Prostate gland (tissue), 2 donors: ENCODE measurements at regions not wholly inside any gene's neighbourhood (a gene's known extent, or its start where the extent isn't known, plus 50 kb on each side); places are given as distances from the start of the nearest gene placed in this dataset.

Experiments used
- DNase-seq: peaks from one replicate; pipeline ENCODE4 v3.0.0-alpha.2; 2019; ENCODE audit warnings: low spot score
- H3K27ac ChIP-seq, 2 donors: fragments of 200-600 bp; sonication (generic); 2 replicates each; pipeline ENCODE4 v1.5.1; 2017 to 2019
- H3K27me3 ChIP-seq: fragments of 200-600 bp; sonication (generic); replicated peaks from 2 replicates; pipeline ENCODE4 v1.5.1; 2019; ENCODE audit not compliant: insufficient read depth
- H3K36me3 ChIP-seq, 2 donors: fragments of 200-600 bp; sonication (generic); 1 replicate in 1 of 2; 2 replicates in 1 of 2; pipeline versions ENCODE4 v1.5.1 to v1.8.1; 2017 to 2019
- H3K4me1 ChIP-seq: fragments of 200-600 bp; sonication (generic); replicated peaks from 2 replicates; pipeline ENCODE4 v1.5.1; 2019
- H3K4me3 ChIP-seq, 2 donors: fragments of 200-600 bp; sonication (generic); 2 replicates each; pipeline ENCODE4 v1.5.1; 2017 to 2019
- H3K9me3 ChIP-seq: fragments of 200-600 bp; sonication (generic); 2 replicates; pipeline ENCODE4 v1.5.1; 2017
- CTCF ChIP-seq, 4 experiments: fragments of 200-600 bp in 2 of 4; fragments of 450-650 bp in 2 of 4; sonication (generic) in 2 of 4; IDR thresholded peaks; 1 replicate in 3 of 4; 2 replicates in 1 of 4; pipeline ENCODE4 v1.5.1; 2016 to 2019; ENCODE audit warnings: antibody characterized with exemption in 4 of 4, mild to moderate bottlenecking in 2 of 4, moderate library complexity in 2 of 4
- POLR2A ChIP-seq: fragments of 450-650 bp; IDR thresholded peaks from one replicate; pipeline ENCODE4 v1.6.1; 2016; ENCODE audit warnings: antibody characterized with exemption, mild to moderate bottlenecking
- POLR2AphosphoS5 ChIP-seq: sonication (generic); formaldehyde crosslinking; IDR thresholded peaks from one replicate; pipeline ENCODE4 v1.6.1; 2017; ENCODE audit warnings: antibody characterized with exemption
- WGBS: methylation state at CpG from one replicate; pipeline ENCODE4 v1.1.5; 2018; 5-methylcytosine and 5-hydroxymethylcytosine counted together
- intact Hi-C: fragments of 100-400 bp; cut with DNase I; formaldehyde crosslinking; loops from one replicate; pipeline ENCODE4 v1.14.2; 2022

- no peaks in the 10 kb centered on the region for H3K9me3 ChIP-seq
- TF ChIP-seq POLR2A = no peak
- no peak for TF ChIP-seq POLR2AphosphoS5
- TF ChIP-seq CTCF (IDR thresholded peaks at IDR 0.05) = no peak
- intact Hi-C loops = no loop called here
- no peak for DNase-seq
- no peaks in the 10 kb centered on the region for H3K27me3 ChIP-seq
- H3K27ac ChIP-seq = no peak overlapping the region
- 56% methylated on average over 3 of the region's 3 CpGs for WGBS
- no peaks in the 10 kb centered on the region for H3K36me3 ChIP-seq
- H3K4me1 ChIP-seq = no peaks in the 10 kb centered on the region
- no peak overlapping the region for H3K4me3 ChIP-seq
Observed at GRCh38 chrX:112163906-112164305, 81.3 kb upstream of the TRPC5 start.

- H3K36me3 ChIP-seq = no peaks in the 10 kb centered on the region
- intact Hi-C loops = no loop called here
- WGBS = 72% methylated on average over 2 of the region's 2 CpGs
Observed at GRCh38 chrX:112148397-112148796, 65.8 kb upstream of the TRPC5 start.

GRCh38 chrX:112147206-112147605 is 64.6 kb upstream of the TRPC5 start:
- TF ChIP-seq POLR2AphosphoS5 = no peak
- TF ChIP-seq CTCF (IDR thresholded peaks at IDR 0.05) = no peak
- TF ChIP-seq POLR2A = no peak
- Histone ChIP-seq H3K4me1 (no peaks in the 10 kb centered on the region), H3K36me3 (no peaks in the 10 kb centered on the region), H3K4me3 (no peak overlapping the region), H3K27ac (no peak overlapping the region), H3K27me3 (no peaks in the 10 kb centered on the region), H3K9me3 (no peaks in the 10 kb centered on the region)
- intact Hi-C loops = no loop called here
- WGBS = 29% methylated on average over 2 of the region's 2 CpGs
- no peak for DNase-seq

More at GRCh38 chrX:112148397-112148796, 65.8 kb upstream of the TRPC5 start:
- H3K27me3 ChIP-seq = no peaks in the 10 kb centered on the region
- no peak overlapping the region for H3K4me3 ChIP-seq
- DNase-seq = no peak
- H3K4me1 ChIP-seq = no peaks in the 10 kb centered on the region
- H3K27ac ChIP-seq = no peak overlapping the region
- H3K9me3 ChIP-seq = no peaks in the 10 kb centered on the region
- no peak for TF ChIP-seq POLR2A
- TF ChIP-seq POLR2AphosphoS5 = no peak
- no peak for TF ChIP-seq CTCF (IDR thresholded peaks at IDR 0.05)

- no peaks in the 10 kb centered on the region for H3K4me1 ChIP-seq
- 49% methylated on average over 4 of the region's 4 CpGs for WGBS
- intact Hi-C loops = no loop called here
- TF ChIP-seq CTCF (IDR thresholded peaks at IDR 0.05) (no peak), POLR2A (no peak), POLR2AphosphoS5 (no peak)
- DNase-seq = no peak
- no peaks in the 10 kb centered on the region for H3K27me3 ChIP-seq
- no peaks in the 10 kb centered on the region for H3K36me3 ChIP-seq
- no peak overlapping the region for H3K4me3 ChIP-seq
- H3K9me3 ChIP-seq = no peaks in the 10 kb centered on the region
- no peak overlapping the region for H3K27ac ChIP-seq
Observed at GRCh38 chrX:112137276-112137675, 54.7 kb upstream of the TRPC5 start.
